ENCODE measurements at regions not wholly inside any gene's neighbourhood (a gene's known extent, or its start where the extent isn't known, plus 50 kb on each side); places are given as distances from the start of the nearest gene placed in this dataset.
A peak's percentile ranks its signal among the peaks of the same experiment; 100 is the strongest.

- Mint-ChIP-seq H3K27me3 (no peaks in the 10 kb centered on the region), H3K36me3 (no peaks in the 10 kb centered on the region), H3K9me3 (no peaks in the 10 kb centered on the region), H3K4me1 (ENCODE audit: unreplicated experiment) (peaks cover 15% of the 10 kb centered on the region), H3K4me3 (no peak overlapping the region), H3K27ac (no peak overlapping the region)
- no peak for DNase-seq (ENCODE audit: extremely low spot score, unreplicated experiment)
- no peak for TF ChIP-seq CTCF (conservative IDR thresholded peaks at IDR 0.05)
These were observed 291.4 kb downstream of the CENPW start for GRCh38 chr6:126631363-126631762.

GRCh38 chr6:126632271-126632670 is 292.4 kb downstream of the CENPW start:
- no peak overlapping the region for H3K27ac Mint-ChIP-seq

GRCh38 chr6:126633373-126633772 is 293.5 kb downstream of the CENPW start:
- Mint-ChIP-seq H3K9me3 (no peaks in the 10 kb centered on the region), H3K4me3 (peak overlapping the region; percentile 11), H3K36me3 (no peaks in the 10 kb centered on the region), H3K27ac (no peak overlapping the region), H3K4me1 (ENCODE audit: unreplicated experiment) (peaks cover 15% of the 10 kb centered on the region), H3K27me3 (no peaks in the 10 kb centered on the region)
- no peak for TF ChIP-seq CTCF (conservative IDR thresholded peaks at IDR 0.05)
- no peak for DNase-seq (ENCODE audit: extremely low spot score, unreplicated experiment)

More at GRCh38 chr6:126632271-126632670, 292.4 kb downstream of the CENPW start:
- no peaks in the 10 kb centered on the region for H3K9me3 Mint-ChIP-seq
- TF ChIP-seq CTCF (conservative IDR thresholded peaks at IDR 0.05), result no peak
- H3K36me3 Mint-ChIP-seq, result no peaks in the 10 kb centered on the region
- peaks cover 15% of the 10 kb centered on the region for H3K4me1 Mint-ChIP-seq (ENCODE audit: unreplicated experiment)
- no peaks in the 10 kb centered on the region for H3K27me3 Mint-ChIP-seq
- DNase-seq (ENCODE audit: extremely low spot score, unreplicated experiment), result no peak
- peak overlapping the region; percentile 52 for H3K4me3 Mint-ChIP-seq

- no peak overlapping the region for H3K27ac Mint-ChIP-seq
- H3K4me3 Mint-ChIP-seq, result no peak overlapping the region
- peaks cover 4% of the 10 kb centered on the region for H3K9me3 Mint-ChIP-seq
- no peaks in the 10 kb centered on the region for H3K4me1 Mint-ChIP-seq (ENCODE audit: unreplicated experiment)
- no peak for DNase-seq (ENCODE audit: extremely low spot score, unreplicated experiment)
- no peaks in the 10 kb centered on the region for H3K27me3 Mint-ChIP-seq
- peaks cover 3% of the 10 kb centered on the region for H3K36me3 Mint-ChIP-seq
- TF ChIP-seq CTCF (conservative IDR thresholded peaks at IDR 0.05), result no peak
These were observed 300.4 kb downstream of the CENPW start for GRCh38 chr6:126640356-126640755.

- peaks cover 3% of the 10 kb centered on the region for H3K36me3 Mint-ChIP-seq
- H3K9me3 Mint-ChIP-seq, result peaks cover 4% of the 10 kb centered on the region
- DNase-seq (ENCODE audit: extremely low spot score, unreplicated experiment), result no peak
- H3K4me3 Mint-ChIP-seq, result no peak overlapping the region
- H3K27me3 Mint-ChIP-seq, result no peaks in the 10 kb centered on the region
- H3K4me1 Mint-ChIP-seq (ENCODE audit: unreplicated experiment), result no peaks in the 10 kb centered on the region
- H3K27ac Mint-ChIP-seq, result no peak overlapping the region
- TF ChIP-seq CTCF (conservative IDR thresholded peaks at IDR 0.05), result no peak
These were observed 301.0 kb downstream of the CENPW start for GRCh38 chr6:126640921-126641320.

- Mint-ChIP-seq H3K27ac (no peak overlapping the region), H3K4me3 (no peak overlapping the region), H3K9me3 (peaks cover 4% of the 10 kb centered on the region), H3K4me1 (ENCODE audit: unreplicated experiment) (no peaks in the 10 kb centered on the region), H3K27me3 (no peaks in the 10 kb centered on the region), H3K36me3 (peaks cover 3% of the 10 kb centered on the region)
- DNase-seq (ENCODE audit: extremely low spot score, unreplicated experiment), result no peak
- no peak for TF ChIP-seq CTCF (conservative IDR thresholded peaks at IDR 0.05)
These were observed 301.7 kb downstream of the CENPW start for GRCh38 chr6:126641641-126642040.

Measured in type B pancreatic cell (in vitro differentiated cells).